ENCODE measurements at regions not wholly inside any gene's neighbourhood (a gene's known extent, or its start where the extent isn't known, plus 50 kb on each side); places are given as distances from the start of the nearest gene placed in this dataset. TPM values are rescaled to one million over a fixed set of nuclear protein-coding genes. Genes with fewer than 3 reads are reported as not detected.

Small RNA genes lying in the stretch of these regions (microRNA-seq; reads per million reads assigned to microRNA genes)
- gene MIR4444-2: not detected
